Pancreas (tissue), 10 donors: ENCODE measurements at regions not wholly inside any gene's neighbourhood (a gene's known extent, or its start where the extent isn't known, plus 50 kb on each side); places are given as distances from the start of the nearest gene placed in this dataset.

Experiments used
- ATAC-seq, 4 donors: fragments of 200-7000 bp; cut with Tn5 transposase; one replicate each; pipeline versions ENCODE4 v1.8.0 to v1.9.1; 2020; ENCODE audit warnings: mild to moderate bottlenecking in 4 of 4, moderate library complexity in 4 of 4
- DNase-seq, 6 donors: peaks; one replicate each; pipeline ENCODE4 v3.0.0-alpha.2; 2020
- FAIRE-seq: peaks from 2 replicates; lab custom pipeline; 2012; peaks lifted over from hg19 to GRCh38; lab: Jason Lieb, UNC
- H3K27ac ChIP-seq, 4 donors: fragments of 200-600 bp; sonication (generic); 1 replicate in 3 of 4; 2 replicates in 1 of 4; pipeline versions ENCODE4 v1.5.0 to v1.8.0; 2020
- H3K27me3 ChIP-seq, 4 donors: fragments of 200-600 bp; one replicate each; pipeline ENCODE4 v1.8.0; 2021
- H3K36me3 ChIP-seq, 3 donors: fragments of 200-600 bp; sonication (generic) in 1 of 3; one replicate each; pipeline versions ENCODE4 v1.5.0 to v1.8.0; 2020 to 2021
- H3K4me1 ChIP-seq, 3 donors: fragments of 200-600 bp; one replicate each; pipeline ENCODE4 v1.8.0; 2021
- H3K4me3 ChIP-seq, 4 donors: fragments of 200-600 bp; sonication (generic) in 2 of 4; one replicate each; pipeline versions ENCODE4 v1.5.0 to v1.8.0; 2020 to 2021
- H3K9me3 ChIP-seq, 4 donors: fragments of 200-600 bp; one replicate each; pipeline ENCODE4 v1.8.0; 2021
- CTCF ChIP-seq, 4 donors: fragments of 200-600 bp; sonication (generic) in 3 of 4; IDR thresholded peaks; one replicate each; pipeline versions ENCODE4 v1.5.0 to v1.8.0; 2021; ENCODE audit warnings: antibody characterized with exemption in 4 of 4
- WGBS, 2 donors: extraction: QIAGEN DNeasy Blood & Tissue Kit; methylation state at CpG; one replicate each; pipeline ENCODE4 v1.1.7; 2013; 5-methylcytosine and 5-hydroxymethylcytosine counted together
- intact Hi-C, 3 donors: fragments of 100-400 bp; cut with DNase I; formaldehyde crosslinking; loops; one replicate each; pipeline versions ENCODE4 v1.11.1 to v1.14.2; 2022
- donor health status: healthy with polysubstance abuse.
- donor health status: DM: no; HTN: no; CAD: no; lungs with moderate emphysema.
- donor health status: DM: no; HTN: no; CAD: no.
- donor health status: control.
- donor health status: control.
- donor health status: Bipolar disorder and iron deficiency.
- donor health status: DM: yes; HTN: yes; CAD: no.
- donor health status: DM: no; HTN: no; CAD: no.
- donor health status: DM: no; HTN: no; CAD: no.
- donor health status: DM: yes; HTN: yes; CAD: no.

- FAIRE-seq (no peak), DNase-seq (no peak), ATAC-seq (no peak)
- H3K4me1 ChIP-seq: no peaks in the 10 kb centered on the region
- H3K36me3 ChIP-seq: no peaks in the 10 kb centered on the region
- H3K4me3 ChIP-seq: no peak overlapping the region
- TF ChIP-seq CTCF (IDR thresholded peaks at IDR 0.05): no peak
- no peaks in the 10 kb centered on the region for H3K9me3 ChIP-seq
- WGBS, 2 donors: 56 to 73% methylated on average over 4 of the region's 4 CpGs
- intact Hi-C loops: no loop called here
- H3K27me3 ChIP-seq: no peaks in the 10 kb centered on the region
- H3K27ac ChIP-seq: no peak overlapping the region
These were observed 756.7 kb downstream of the UQCRFS1 start for GRCh38 chr19:28456252-28456651.

- Histone ChIP-seq H3K4me3 (no peak overlapping the region), H3K4me1 (no peaks in the 10 kb centered on the region), H3K36me3 (no peaks in the 10 kb centered on the region), H3K27ac (no peak overlapping the region), H3K9me3 (no peaks in the 10 kb centered on the region), H3K27me3 (no peaks in the 10 kb centered on the region)
- intact Hi-C loops: no loop called here
- FAIRE-seq (no peak), DNase-seq (no peak), ATAC-seq (no peak)
- 52 to 66% methylated on average over 3 of the region's 3 CpGs for WGBS, 2 donors
- TF ChIP-seq CTCF (IDR thresholded peaks at IDR 0.05): no peak
These were observed 758.9 kb downstream of the UQCRFS1 start for GRCh38 chr19:28454083-28454482.

GRCh38 chr19:28453420-28453819 lies 759.5 kb downstream of the UQCRFS1 start:
- H3K27me3 ChIP-seq: no peaks in the 10 kb centered on the region
- no peak for ATAC-seq
- no peak for TF ChIP-seq CTCF (IDR thresholded peaks at IDR 0.05)
- 82 to 91% methylated on average over 9 of the region's 9 CpGs for WGBS, 2 donors
- no peaks in the 10 kb centered on the region for H3K4me1 ChIP-seq
- H3K27ac ChIP-seq: no peak overlapping the region
- H3K4me3 ChIP-seq: no peak overlapping the region
- no peaks in the 10 kb centered on the region for H3K9me3 ChIP-seq
- H3K36me3 ChIP-seq: no peaks in the 10 kb centered on the region
- no peak for FAIRE-seq
- intact Hi-C loops: no loop called here
- DNase-seq: no peak

GRCh38 chr19:28449803-28450202 lies 763.1 kb downstream of the UQCRFS1 start:
- no peaks in the 10 kb centered on the region for H3K36me3 ChIP-seq
- intact Hi-C loops: no loop called here
- FAIRE-seq (no peak), ATAC-seq (no peak), DNase-seq (no peak)
- no peak overlapping the region for H3K27ac ChIP-seq
- 87 to 88% methylated on average over 1 of the region's 1 CpG for WGBS, 2 donors
- TF ChIP-seq CTCF (IDR thresholded peaks at IDR 0.05): no peak
- no peaks in the 10 kb centered on the region for H3K4me1 ChIP-seq
- no peak overlapping the region for H3K4me3 ChIP-seq
- no peaks in the 10 kb centered on the region for H3K9me3 ChIP-seq
- no peaks in the 10 kb centered on the region for H3K27me3 ChIP-seq

GRCh38 chr19:28446511-28446910 lies 766.4 kb downstream of the UQCRFS1 start:
- Histone ChIP-seq H3K9me3 (no peaks in the 10 kb centered on the region), H3K27ac (no peak overlapping the region), H3K4me3 (no peak overlapping the region), H3K27me3 (no peaks in the 10 kb centered on the region), H3K36me3 (no peaks in the 10 kb centered on the region), H3K4me1 (no peaks in the 10 kb centered on the region)
- WGBS, 2 donors: 81 to 90% methylated on average over 12 of the region's 12 CpGs
- intact Hi-C loops: no loop called here
- ATAC-seq (no peak), FAIRE-seq (no peak), DNase-seq (no peak)
- TF ChIP-seq CTCF (IDR thresholded peaks at IDR 0.05): no peak
